ENCODE measurements at regions not wholly inside any gene's neighbourhood (a gene's known extent, or its start where the extent isn't known, plus 50 kb on each side); places are given as distances from the start of the nearest gene placed in this dataset.

- no peak for TF ChIP-seq CTCF (IDR thresholded peaks at IDR 0.05)
- WGBS, 3 donors, result 73 to 80% (median 78%) methylated on average over 4 of the region's 4 CpGs
- intact Hi-C loops (cut with DNase I), result no loop called here
- DNase-seq (no peak), ATAC-seq (no peak)
- H3K9me3 ChIP-seq, result no peaks in the 10 kb centered on the region
- no peak overlapping the region for H3K4me3 ChIP-seq
- H3K27me3 ChIP-seq (ENCODE audit: insufficient read depth in 3 of 3, low read length in 2 of 3), result no peaks in the 10 kb centered on the region
- H3K27ac ChIP-seq, result no peak overlapping the region
- H3K4me1 ChIP-seq, result no peaks in the 10 kb centered on the region
- no peaks in the 10 kb centered on the region for H3K36me3 ChIP-seq (ENCODE audit: insufficient read depth in 1 of 2, low read depth in 1 of 2)
These were observed 447.2 kb upstream of the SPHKAP start for GRCh38 chr2:228628682-228629081.

- no peaks in the 10 kb centered on the region for H3K9me3 ChIP-seq
- no peaks in the 10 kb centered on the region for H3K4me1 ChIP-seq
- no peak overlapping the region for H3K27ac ChIP-seq
- H3K27me3 ChIP-seq (ENCODE audit: insufficient read depth in 3 of 3, low read length in 2 of 3), result no peaks in the 10 kb centered on the region
- no peak for TF ChIP-seq CTCF (IDR thresholded peaks at IDR 0.05)
- H3K36me3 ChIP-seq (ENCODE audit: insufficient read depth in 1 of 2, low read depth in 1 of 2), result no peaks in the 10 kb centered on the region
- 76 to 85% (median 82%) methylated on average over 4 of the region's 4 CpGs for WGBS, 3 donors
- no peak overlapping the region for H3K4me3 ChIP-seq
- DNase-seq, result no peak
- intact Hi-C loops (cut with DNase I), result no loop called here
- ATAC-seq, result no peak
These were observed 446.0 kb upstream of the SPHKAP start for GRCh38 chr2:228627510-228627909.

GRCh38 chr2:228625481-228625880 is 444.0 kb upstream of the SPHKAP start:
- H3K36me3 ChIP-seq (ENCODE audit: insufficient read depth in 1 of 2, low read depth in 1 of 2), result no peaks in the 10 kb centered on the region
- WGBS, 3 donors, result 86 to 89% (median 86%) methylated on average over 3 of the region's 3 CpGs
- DNase-seq (no peak), ATAC-seq (no peak)
- H3K27ac ChIP-seq, result no peak overlapping the region
- H3K4me1 ChIP-seq, result no peaks in the 10 kb centered on the region
- no peaks in the 10 kb centered on the region for H3K9me3 ChIP-seq
- intact Hi-C loops (cut with DNase I), result no loop called here
- H3K27me3 ChIP-seq (ENCODE audit: insufficient read depth in 3 of 3, low read length in 2 of 3), result no peaks in the 10 kb centered on the region
- no peak for TF ChIP-seq CTCF (IDR thresholded peaks at IDR 0.05)
- no peak overlapping the region for H3K4me3 ChIP-seq

GRCh38 chr2:228624733-228625132 is 443.2 kb upstream of the SPHKAP start:
- no peaks in the 10 kb centered on the region for H3K27me3 ChIP-seq (ENCODE audit: insufficient read depth in 3 of 3, low read length in 2 of 3)
- H3K27ac ChIP-seq, result no peak overlapping the region
- H3K4me3 ChIP-seq, result no peak overlapping the region
- no peaks in the 10 kb centered on the region for H3K4me1 ChIP-seq
- ATAC-seq (no peak), DNase-seq (no peak)
- no peaks in the 10 kb centered on the region for H3K9me3 ChIP-seq
- TF ChIP-seq CTCF (IDR thresholded peaks at IDR 0.05), result no peak
- intact Hi-C loops (cut with DNase I), result no loop called here
- H3K36me3 ChIP-seq (ENCODE audit: insufficient read depth in 1 of 2, low read depth in 1 of 2), result no peaks in the 10 kb centered on the region
- WGBS, 3 donors, result 81 to 91% (median 88%) methylated on average over 1 of the region's 1 CpG

- H3K4me3 ChIP-seq, result no peak overlapping the region
- intact Hi-C loops (cut with DNase I), result no loop called here
- no peaks in the 10 kb centered on the region for H3K36me3 ChIP-seq (ENCODE audit: insufficient read depth in 1 of 2, low read depth in 1 of 2)
- 90 to 97% (median 94%) methylated on average over 3 of the region's 3 CpGs for WGBS, 3 donors
- no peaks in the 10 kb centered on the region for H3K4me1 ChIP-seq
- H3K9me3 ChIP-seq, result no peaks in the 10 kb centered on the region
- DNase-seq (no peak), ATAC-seq (no peak)
- H3K27ac ChIP-seq, result no peak overlapping the region
- no peaks in the 10 kb centered on the region for H3K27me3 ChIP-seq (ENCODE audit: insufficient read depth in 3 of 3, low read length in 2 of 3)
- no peak for TF ChIP-seq CTCF (IDR thresholded peaks at IDR 0.05)
These were observed 434.0 kb upstream of the SPHKAP start for GRCh38 chr2:228615496-228615895.

All from psoas muscle (tissue), 7 donors.